GM21360 (cell line): ENCODE measurements at regions not wholly inside any gene's neighbourhood (a gene's known extent, or its start where the extent isn't known, plus 50 kb on each side); places are given as distances from the start of the nearest gene placed in this dataset.

Experiments used
- ATAC-seq: cut with Tn5 transposase; IDR thresholded peaks from one replicate; pipeline ENCODE4 v1.9.1; 2021; ENCODE audit warnings: mild to moderate bottlenecking, moderate library complexity; ENCODE audit not compliant: unreplicated experiment

- ATAC-seq: no peak
Measured at GRCh38 chr1:30033256-30034104, 689.9 kb downstream of the MATN1 start.

- ATAC-seq: no peak
Measured at GRCh38 chr1:30032302-30032701, 691.1 kb downstream of the MATN1 start.

GRCh38 chr1:30029677-30030076 is 693.7 kb downstream of the MATN1 start:
- ATAC-seq: no peak

- ATAC-seq: no peak
Measured at GRCh38 chr1:30028939-30029338, 694.4 kb downstream of the MATN1 start.

- ATAC-seq: no peak
Measured at GRCh38 chr1:30028283-30028682, 695.1 kb downstream of the MATN1 start.

- ATAC-seq: no peak
Measured at GRCh38 chr1:30027247-30027646, 696.1 kb downstream of the MATN1 start.

GRCh38 chr1:30024411-30025195 is 698.8 kb downstream of the MATN1 start:
- no peak for ATAC-seq

GRCh38 chr1:30023339-30024022 is 699.9 kb downstream of the MATN1 start:
- ATAC-seq: no peak

- no peak for ATAC-seq
Measured at GRCh38 chr1:30014031-30014430, 709.4 kb downstream of the MATN1 start.

- no peak for ATAC-seq
Measured at GRCh38 chr1:30012455-30013440, 710.6 kb downstream of the MATN1 start.

- no peak for ATAC-seq
Measured at GRCh38 chr1:30011970-30012369, 711.4 kb downstream of the MATN1 start.

- ATAC-seq: no peak
Measured at GRCh38 chr1:30010506-30011106, 712.8 kb downstream of the MATN1 start.

- ATAC-seq: no peak
Measured at GRCh38 chr1:30009720-30010119, 713.7 kb downstream of the MATN1 start.

GRCh38 chr1:30008998-30009657 is 714.3 kb downstream of the MATN1 start:
- ATAC-seq: no peak

- ATAC-seq: no peak
Measured at GRCh38 chr1:30008372-30008997, 714.9 kb downstream of the MATN1 start.

GRCh38 chr1:30005972-30006619 is 717.3 kb downstream of the MATN1 start:
- no peak for ATAC-seq

- ATAC-seq: no peak
Measured at GRCh38 chr1:30001732-30002039, 721.7 kb downstream of the MATN1 start.

- no peak for ATAC-seq
Measured at GRCh38 chr1:30001011-30001731, 722.2 kb downstream of the MATN1 start.
